Duodenal mucosa (tissue), 2 donors: ENCODE measurements at regions not wholly inside any gene's neighbourhood (a gene's known extent, or its start where the extent isn't known, plus 50 kb on each side); places are given as distances from the start of the nearest gene placed in this dataset.

ENCODE experiments used
- H3K27ac ChIP-seq: one replicate; pipeline ENCODE4 v1.7.0; 2013; ENCODE audit warnings: low read depth, low read length
- H3K27me3 ChIP-seq, 2 donors: one replicate each; pipeline ENCODE4 v1.7.0; 2013; ENCODE audit warnings: low read length in 2 of 2, control low read depth in 1 of 2; ENCODE audit not compliant: insufficient read depth in 2 of 2, control insufficient read depth in 1 of 2
- H3K36me3 ChIP-seq, 2 donors: one replicate each; pipeline ENCODE4 v1.7.0; 2013; ENCODE audit warnings: low read length in 2 of 2, control low read depth in 1 of 2; ENCODE audit not compliant: insufficient read depth in 2 of 2, control insufficient read depth in 1 of 2
- H3K4me1 ChIP-seq, 2 donors: one replicate each; pipeline ENCODE4 v1.7.0; 2013; ENCODE audit warnings: low read length in 2 of 2, control low read depth in 1 of 2; ENCODE audit not compliant: insufficient read depth in 2 of 2, control insufficient read depth in 1 of 2
- H3K4me3 ChIP-seq, 2 donors: one replicate each; pipeline ENCODE4 v1.7.0; 2013; ENCODE audit warnings: low read length in 2 of 2, low read depth in 1 of 2
- H3K9ac ChIP-seq, 2 donors: one replicate each; pipeline ENCODE4 v1.7.0; 2013; ENCODE audit warnings: low read length in 2 of 2, low read depth in 1 of 2
- H3K9me3 ChIP-seq, 2 donors: one replicate each; pipeline ENCODE4 v1.7.0; 2013; ENCODE audit warnings: low read length in 2 of 2, control low read depth in 1 of 2; ENCODE audit not compliant: control insufficient read depth in 1 of 2

DNA sequence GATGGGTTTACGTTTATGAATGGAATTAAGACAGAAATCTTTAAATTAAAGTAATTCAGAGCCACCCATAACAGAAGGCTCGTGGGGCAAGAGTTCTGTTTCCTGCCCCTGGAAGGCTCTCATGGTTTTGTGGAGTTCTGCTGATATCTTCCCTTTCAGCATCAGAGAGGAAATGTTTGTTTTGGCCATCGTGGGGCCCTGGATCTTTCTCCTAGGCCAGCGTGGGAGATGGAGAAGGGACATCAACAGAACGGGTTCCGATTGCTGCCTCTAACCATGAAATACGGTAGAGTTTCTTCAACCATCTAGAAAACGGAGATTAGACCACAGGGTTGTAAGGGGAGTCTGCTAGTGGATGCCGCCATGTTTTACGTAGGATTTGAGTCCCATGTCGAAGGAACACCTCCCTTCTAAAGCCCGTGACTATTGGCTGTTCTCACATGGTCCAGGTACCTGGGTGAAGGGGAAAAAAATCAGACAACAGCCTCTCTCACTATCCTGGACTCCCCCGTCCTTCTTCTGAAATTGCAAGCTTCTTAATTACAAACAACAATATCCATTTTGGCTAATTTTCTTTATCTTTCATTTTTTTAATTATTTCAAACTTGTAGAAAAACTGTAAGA is 169.1 kb upstream of the CELF2 start:
- H3K36me3 ChIP-seq = no peaks in the 10 kb centered on the region
- no peak overlapping the region for H3K9ac ChIP-seq
- H3K27me3 ChIP-seq = no peaks in the 10 kb centered on the region
- no peak overlapping the region for H3K4me3 ChIP-seq
- no peaks in the 10 kb centered on the region for H3K4me1 ChIP-seq
- H3K27ac ChIP-seq = no peak overlapping the region
- H3K9me3 ChIP-seq = no peaks in the 10 kb centered on the region

DNA sequence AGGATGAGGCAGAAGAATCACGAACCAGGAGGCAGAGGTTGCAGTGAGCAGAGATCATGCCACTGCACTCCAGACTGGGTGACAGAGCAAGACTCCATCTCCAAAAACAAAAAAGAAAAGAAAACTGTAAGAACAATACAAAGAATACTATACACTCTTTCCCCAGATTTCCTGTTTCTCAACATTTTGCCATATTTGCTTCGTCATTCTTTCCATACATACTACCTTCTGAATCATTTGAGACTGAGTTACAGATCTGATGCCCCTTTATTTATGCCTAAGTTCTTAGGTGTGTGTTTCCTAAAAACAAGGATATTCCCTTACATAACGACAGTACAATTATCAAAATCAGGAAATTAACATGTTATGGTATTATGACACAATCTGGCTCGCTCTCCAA is 168.4 kb upstream of the CELF2 start:
- H3K4me1 ChIP-seq = no peaks in the 10 kb centered on the region
- no peak overlapping the region for H3K4me3 ChIP-seq
- no peaks in the 10 kb centered on the region for H3K9me3 ChIP-seq
- no peak overlapping the region for H3K9ac ChIP-seq
- H3K36me3 ChIP-seq = no peaks in the 10 kb centered on the region
- H3K27ac ChIP-seq = no peak overlapping the region
- H3K27me3 ChIP-seq = no peaks in the 10 kb centered on the region

DNA sequence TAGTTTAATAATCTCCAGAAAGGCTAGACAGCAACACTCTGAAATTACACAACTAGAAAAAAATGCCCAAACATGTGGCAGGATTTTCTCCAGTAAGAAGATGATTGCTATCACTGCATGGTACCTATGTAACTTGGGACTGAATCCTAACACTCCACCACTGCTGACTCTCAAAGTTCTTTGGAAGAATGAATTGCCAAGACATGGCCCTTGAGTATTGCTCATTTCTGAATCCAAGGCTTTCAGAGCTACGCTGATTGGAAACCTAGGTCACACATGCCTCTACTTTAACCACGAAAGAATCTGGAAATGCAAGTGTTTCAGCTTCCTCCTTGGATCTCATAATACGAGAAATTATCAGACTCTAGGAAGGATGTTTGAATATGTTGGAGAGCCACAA is 167.5 kb upstream of the CELF2 start:
- Histone ChIP-seq H3K4me1 (no peaks in the 10 kb centered on the region), H3K27ac (no peak overlapping the region), H3K36me3 (no peaks in the 10 kb centered on the region), H3K27me3 (no peaks in the 10 kb centered on the region), H3K9ac (no peak overlapping the region), H3K4me3 (no peak overlapping the region), H3K9me3 (no peaks in the 10 kb centered on the region)

- Histone ChIP-seq H3K36me3 (no peaks in the 10 kb centered on the region), H3K4me1 (no peaks in the 10 kb centered on the region), H3K9ac (no peak overlapping the region), H3K27ac (no peak overlapping the region), H3K4me3 (no peak overlapping the region), H3K9me3 (no peaks in the 10 kb centered on the region), H3K27me3 (no peaks in the 10 kb centered on the region)
These were observed 165.2 kb upstream of the CELF2 start for GRCh38 chr10:10852464-10852863.

- no peak overlapping the region for H3K27ac ChIP-seq
- no peak overlapping the region for H3K9ac ChIP-seq
- H3K9me3 ChIP-seq = no peaks in the 10 kb centered on the region
- peaks cover 0 to 3% of the 10 kb centered on the region in 2 donors for H3K27me3 ChIP-seq
- H3K4me1 ChIP-seq = no peaks in the 10 kb centered on the region
- no peaks in the 10 kb centered on the region for H3K36me3 ChIP-seq
- H3K4me3 ChIP-seq = no peak overlapping the region
These were observed 163.7 kb upstream of the CELF2 start for GRCh38 chr10:10853954-10854353.

DNA sequence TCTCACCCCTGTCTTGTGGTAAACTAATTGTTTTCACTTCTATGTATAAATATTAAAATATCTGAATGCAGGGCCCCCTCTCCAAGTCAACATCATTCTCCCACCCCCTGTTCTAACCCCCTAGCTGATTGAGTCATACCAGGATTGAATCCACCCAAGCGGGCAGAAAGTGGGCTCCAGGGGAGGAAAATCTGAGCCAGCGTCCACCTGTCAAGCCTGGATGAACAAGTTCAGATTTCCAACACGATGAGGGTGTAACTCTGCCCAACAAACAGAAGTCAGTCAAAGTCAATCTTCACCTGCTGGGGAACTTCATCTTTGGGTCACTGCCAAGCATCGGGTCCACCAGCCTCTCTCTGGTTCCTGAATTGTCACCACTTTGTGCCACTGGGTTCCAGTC is 162.9 kb upstream of the CELF2 start:
- Histone ChIP-seq H3K36me3 (no peaks in the 10 kb centered on the region), H3K4me1 (no peaks in the 10 kb centered on the region), H3K27ac (no peak overlapping the region), H3K9me3 (no peaks in the 10 kb centered on the region), H3K27me3 (peaks cover 0 to 3% of the 10 kb centered on the region in 2 donors), H3K9ac (no peak overlapping the region), H3K4me3 (no peak overlapping the region)

DNA sequence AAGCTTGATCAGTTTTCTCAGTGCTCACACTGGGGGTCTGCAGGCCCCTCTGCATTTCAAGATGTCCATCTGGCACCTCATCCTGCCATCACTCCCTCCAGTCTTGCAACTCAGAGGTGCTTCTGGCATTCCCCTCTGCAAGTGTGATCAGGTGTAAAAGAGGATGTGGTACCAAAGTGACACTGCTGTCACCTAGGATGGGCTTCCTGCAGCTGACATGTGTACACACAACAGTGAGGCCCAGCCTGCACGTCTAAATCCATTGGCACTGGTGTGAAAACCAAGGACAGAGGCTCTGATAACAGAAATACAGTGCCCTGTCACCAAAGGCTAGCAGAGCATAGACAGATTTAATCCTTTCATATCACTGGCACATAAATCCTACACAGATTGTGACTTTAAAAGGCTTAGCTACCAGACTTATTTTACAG is 162.5 kb upstream of the CELF2 start:
- Histone ChIP-seq H3K27me3 (peaks cover 0 to 3% of the 10 kb centered on the region in 2 donors), H3K27ac (no peak overlapping the region), H3K9me3 (no peaks in the 10 kb centered on the region), H3K36me3 (no peaks in the 10 kb centered on the region), H3K4me1 (no peaks in the 10 kb centered on the region), H3K9ac (no peak overlapping the region), H3K4me3 (no peak overlapping the region)

DNA sequence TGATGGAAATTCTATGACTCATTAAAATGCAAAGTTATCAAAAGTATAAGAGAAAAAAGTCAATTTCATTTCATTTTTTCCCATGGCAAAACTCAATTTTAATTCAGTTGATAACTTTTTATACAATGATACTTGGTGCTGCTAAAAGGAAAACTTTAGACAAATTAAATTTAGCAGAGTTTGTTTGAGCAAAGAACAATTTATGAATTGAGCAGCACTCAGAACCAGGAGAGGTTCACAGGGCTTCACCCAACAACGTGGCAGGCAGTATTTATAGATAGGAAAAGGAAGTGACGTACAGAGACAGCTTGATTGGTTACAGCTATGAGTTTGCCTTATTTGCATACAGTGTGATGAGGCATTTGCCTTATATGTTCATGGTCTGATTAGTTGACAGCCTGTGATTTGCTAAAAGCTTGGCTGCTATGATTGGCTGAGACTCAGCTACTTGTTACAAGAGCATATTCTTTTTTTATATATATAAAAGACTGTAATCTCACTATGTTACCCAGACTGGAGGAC is 157.2 kb upstream of the CELF2 start:
- Histone ChIP-seq H3K27ac (no peak overlapping the region), H3K9ac (no peak overlapping the region), H3K27me3 (peaks cover 0 to 3% of the 10 kb centered on the region in 2 donors), H3K4me3 (no peak overlapping the region), H3K36me3 (no peaks in the 10 kb centered on the region), H3K9me3 (no peaks in the 10 kb centered on the region), H3K4me1 (no peaks in the 10 kb centered on the region)

DNA sequence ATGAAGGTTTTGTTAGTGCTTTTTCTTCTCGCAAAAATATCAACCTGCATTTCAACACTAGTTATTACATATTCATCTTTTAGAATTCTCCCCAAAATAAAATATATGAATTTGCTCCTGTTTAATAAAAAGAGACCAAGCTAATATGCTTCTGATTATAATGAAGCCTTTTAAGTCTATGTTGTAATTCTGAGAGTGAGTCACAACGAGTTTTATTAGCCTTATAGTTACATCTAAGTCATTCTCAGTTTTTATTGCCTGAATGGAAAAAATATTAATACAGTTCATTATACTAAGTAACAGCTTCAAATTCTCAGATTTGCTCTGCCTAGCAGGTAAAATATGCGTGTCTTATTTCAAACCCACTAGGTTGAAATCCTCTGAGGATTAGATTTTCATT is 152.4 kb upstream of the CELF2 start:
- Histone ChIP-seq H3K36me3 (no peaks in the 10 kb centered on the region), H3K4me1 (no peaks in the 10 kb centered on the region), H3K9ac (no peak overlapping the region), H3K9me3 (no peaks in the 10 kb centered on the region), H3K27me3 (no peaks in the 10 kb centered on the region), H3K4me3 (no peak overlapping the region), H3K27ac (no peak overlapping the region)

GRCh38 chr10:10865913-10866312 is 151.8 kb upstream of the CELF2 start:
- no peaks in the 10 kb centered on the region for H3K4me1 ChIP-seq
- no peak overlapping the region for H3K27ac ChIP-seq
- H3K9me3 ChIP-seq = no peaks in the 10 kb centered on the region
- H3K36me3 ChIP-seq = no peaks in the 10 kb centered on the region
- H3K9ac ChIP-seq = no peak overlapping the region
- H3K4me3 ChIP-seq = no peak overlapping the region
- no peaks in the 10 kb centered on the region for H3K27me3 ChIP-seq
